ENCODE measurements at regions not wholly inside any gene's neighbourhood (a gene's known extent, or its start where the extent isn't known, plus 50 kb on each side); places are given as distances from the start of the nearest gene placed in this dataset.

DNA sequence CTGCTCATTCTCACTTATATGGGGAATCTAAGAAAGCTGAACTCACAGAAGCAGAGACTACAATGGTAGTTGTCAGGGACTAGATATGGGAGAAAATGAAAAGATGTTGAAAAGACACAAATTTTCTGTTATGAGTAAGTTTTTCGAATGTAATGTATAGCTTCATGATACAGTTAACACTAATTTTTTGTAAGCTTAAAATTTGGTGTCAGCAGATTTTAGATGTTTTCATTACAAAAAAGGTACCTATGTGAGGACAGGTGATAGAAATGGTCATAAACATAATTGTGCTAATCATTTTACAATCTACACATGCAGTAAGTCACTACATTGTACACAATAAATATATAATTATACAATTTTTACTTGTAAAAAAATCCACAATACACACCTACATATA is 286.6 kb downstream of the ZNF33B start:
- TF ChIP-seq, protein P1, sequence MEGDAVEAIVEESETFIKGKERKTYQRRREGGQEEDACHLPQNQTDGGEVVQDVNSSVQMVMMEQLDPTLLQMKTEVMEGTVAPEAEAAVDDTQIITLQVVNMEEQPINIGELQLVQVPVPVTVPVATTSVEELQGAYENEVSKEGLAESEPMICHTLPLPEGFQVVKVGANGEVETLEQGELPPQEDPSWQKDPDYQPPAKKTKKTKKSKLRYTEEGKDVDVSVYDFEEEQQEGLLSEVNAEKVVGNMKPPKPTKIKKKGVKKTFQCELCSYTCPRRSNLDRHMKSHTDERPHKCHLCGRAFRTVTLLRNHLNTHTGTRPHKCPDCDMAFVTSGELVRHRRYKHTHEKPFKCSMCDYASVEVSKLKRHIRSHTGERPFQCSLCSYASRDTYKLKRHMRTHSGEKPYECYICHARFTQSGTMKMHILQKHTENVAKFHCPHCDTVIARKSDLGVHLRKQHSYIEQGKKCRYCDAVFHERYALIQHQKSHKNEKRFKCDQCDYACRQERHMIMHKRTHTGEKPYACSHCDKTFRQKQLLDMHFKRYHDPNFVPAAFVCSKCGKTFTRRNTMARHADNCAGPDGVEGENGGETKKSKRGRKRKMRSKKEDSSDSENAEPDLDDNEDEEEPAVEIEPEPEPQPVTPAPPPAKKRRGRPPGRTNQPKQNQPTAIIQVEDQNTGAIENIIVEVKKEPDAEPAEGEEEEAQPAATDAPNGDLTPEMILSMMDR (IDR thresholded peaks at IDR 0.05) = no peak
- no peak for TF ChIP-seq ZFX (IDR thresholded peaks at IDR 0.05; ENCODE audit: borderline replicate concordance)
